Nephron progenitor cell (in vitro differentiated cells): ENCODE measurements at regions not wholly inside any gene's neighbourhood (a gene's known extent, or its start where the extent isn't known, plus 50 kb on each side); places are given as distances from the start of the nearest gene placed in this dataset.

Experiments used
- DNase-seq: peaks from one replicate; pipeline ENCODE4 v3.0.0; 2021
- H3K27ac Mint-ChIP-seq: 2 replicates; pipeline ENCODE4 v1.8.0; 2021; ENCODE audit warnings: mild to moderate bottlenecking, moderate library complexity, mixed read lengths
- H3K27me3 Mint-ChIP-seq: 2 replicates; pipeline ENCODE4 v1.8.0; 2021; ENCODE audit warnings: mild to moderate bottlenecking, low read depth, mixed read lengths; ENCODE audit not compliant: poor library complexity
- H3K36me3 Mint-ChIP-seq: 2 replicates; pipeline ENCODE4 v1.8.0; 2021; ENCODE audit warnings: low read depth, mixed read lengths
- H3K4me1 Mint-ChIP-seq: 2 replicates; pipeline ENCODE4 v1.8.0; 2021; ENCODE audit warnings: mixed read lengths
- H3K4me3 Mint-ChIP-seq: 2 replicates; pipeline ENCODE4 v1.8.0; 2021; ENCODE audit warnings: mild to moderate bottlenecking, moderate library complexity, mixed read lengths
- H3K9me3 Mint-ChIP-seq: 2 replicates; pipeline ENCODE4 v1.8.0; 2021; ENCODE audit warnings: mild to moderate bottlenecking, moderate library complexity, mixed read lengths
- CTCF ChIP-seq: fragments of 200-600 bp; sonication (generic); IDR thresholded peaks from 2 replicates; pipeline ENCODE4 v1.5.0; 2021; ENCODE audit warnings: antibody characterized with exemption

- H3K4me1 Mint-ChIP-seq: no peaks in the 10 kb centered on the region
- no peaks in the 10 kb centered on the region for H3K9me3 Mint-ChIP-seq
- H3K36me3 Mint-ChIP-seq: no peaks in the 10 kb centered on the region
- no peak overlapping the region for H3K4me3 Mint-ChIP-seq
- no peak for DNase-seq
- no peak overlapping the region for H3K27ac Mint-ChIP-seq
- TF ChIP-seq CTCF: no peak
- no peaks in the 10 kb centered on the region for H3K27me3 Mint-ChIP-seq
Measured at GRCh38 chr4:32544846-32545245, 1824.7 kb downstream of the PCDH7 start.

GRCh38 chr4:32551943-32552342, 1831.8 kb downstream of the PCDH7 start:
- Mint-ChIP-seq H3K27me3 (no peaks in the 10 kb centered on the region), H3K27ac (no peak overlapping the region)

GRCh38 chr4:32560306-32560705, 1840.1 kb downstream of the PCDH7 start:
- Mint-ChIP-seq H3K27me3 (no peaks in the 10 kb centered on the region), H3K4me3 (no peak overlapping the region), H3K36me3 (no peaks in the 10 kb centered on the region), H3K27ac (peak overlapping the region; percentile 89), H3K9me3 (no peaks in the 10 kb centered on the region), H3K4me1 (peaks cover 5% of the 10 kb centered on the region)
- no peak for TF ChIP-seq CTCF
- DNase-seq: no peak

More at GRCh38 chr4:32551943-32552342, 1831.8 kb downstream of the PCDH7 start:
- H3K36me3 Mint-ChIP-seq: no peaks in the 10 kb centered on the region
- no peak for DNase-seq
- H3K4me3 Mint-ChIP-seq: no peak overlapping the region
- H3K4me1 Mint-ChIP-seq: no peaks in the 10 kb centered on the region
- H3K9me3 Mint-ChIP-seq: no peaks in the 10 kb centered on the region
- no peak for TF ChIP-seq CTCF

- Mint-ChIP-seq H3K4me1 (peaks cover 5% of the 10 kb centered on the region), H3K27ac (no peak overlapping the region), H3K9me3 (no peaks in the 10 kb centered on the region), H3K4me3 (no peak overlapping the region), H3K27me3 (no peaks in the 10 kb centered on the region), H3K36me3 (no peaks in the 10 kb centered on the region)
- no peak for DNase-seq
- TF ChIP-seq CTCF: no peak
Measured at GRCh38 chr4:32562010-32562409, 1841.8 kb downstream of the PCDH7 start.

GRCh38 chr4:32564626-32565025, 1844.5 kb downstream of the PCDH7 start:
- no peaks in the 10 kb centered on the region for H3K9me3 Mint-ChIP-seq
- H3K36me3 Mint-ChIP-seq: no peaks in the 10 kb centered on the region
- TF ChIP-seq CTCF: no peak

GRCh38 chr4:32569861-32570260, 1849.7 kb downstream of the PCDH7 start:
- no peaks in the 10 kb centered on the region for H3K36me3 Mint-ChIP-seq
- H3K9me3 Mint-ChIP-seq: no peaks in the 10 kb centered on the region
- DNase-seq: no peak
- no peak overlapping the region for H3K4me3 Mint-ChIP-seq
- no peak for TF ChIP-seq CTCF
- H3K27me3 Mint-ChIP-seq: no peaks in the 10 kb centered on the region
- no peak overlapping the region for H3K27ac Mint-ChIP-seq
- no peaks in the 10 kb centered on the region for H3K4me1 Mint-ChIP-seq

More at GRCh38 chr4:32564626-32565025, 1844.5 kb downstream of the PCDH7 start:
- Mint-ChIP-seq H3K4me3 (no peak overlapping the region), H3K27me3 (no peaks in the 10 kb centered on the region), H3K27ac (no peak overlapping the region), H3K4me1 (peaks cover 5% of the 10 kb centered on the region)
- no peak for DNase-seq
